ENCODE measurements at regions not wholly inside any gene's neighbourhood (a gene's known extent, or its start where the extent isn't known, plus 50 kb on each side); places are given as distances from the start of the nearest gene placed in this dataset.
A peak's percentile ranks its signal among the peaks of the same experiment; 100 is the strongest.

- Histone ChIP-seq H3K36me3 (ENCODE audit: control insufficient read depth, low read length) (peaks cover 63% of the 10 kb centered on the region), H3K27me3 (ENCODE audit: control insufficient read depth, low read length) (no peaks in the 10 kb centered on the region), H3K4me1 (ENCODE audit: control insufficient read depth, low read length) (peaks cover 5% of the 10 kb centered on the region), H3K79me2 (ENCODE audit: control insufficient read depth, low read length) (peaks cover 10% of the 10 kb centered on the region; the same call in 1 of the 2 replicates), H3K4me2 (ENCODE audit: low read length) (no peak overlapping the region), H4K20me1 (ENCODE audit: control insufficient read depth, insufficient read depth, low read depth, low read length) (peaks cover 13% of the 10 kb centered on the region), H3K4me3 (ENCODE audit: low read length) (no peak overlapping the region), H3K9me3 (ENCODE audit: control insufficient read depth, insufficient read depth, low read length) (no peaks in the 10 kb centered on the region), H3K9me2 (replicated peaks; ENCODE audit: control insufficient read depth, low read length) (no peaks in the 10 kb centered on the region), H3F3A (ENCODE audit: control insufficient read depth, insufficient read depth) (peaks cover 28% of the 10 kb centered on the region), H3K27ac (ENCODE audit: low read depth, low read length) (no peak overlapping the region)
- no peak for TF ChIP-seq CTCF (IDR thresholded peaks at IDR 0.05; ENCODE audit: low read depth, low read length, poor library complexity, severe bottlenecking)
- TF ChIP-seq EZH2phosphoT487 (IDR thresholded peaks at IDR 0.05; ENCODE audit: borderline replicate concordance, low read length), result no peak
These were observed 359.1 kb downstream of the SEC14L1 start for GRCh38 chr17:77499699-77500435.

- H3K4me3 ChIP-seq (ENCODE audit: low read length), result no peak overlapping the region
- H3K79me2 ChIP-seq (ENCODE audit: control insufficient read depth, low read length), result peaks cover 4% of the 10 kb centered on the region; the same call in 1 of the 2 replicates
- no peaks in the 10 kb centered on the region for H3K4me1 ChIP-seq (ENCODE audit: control insufficient read depth, low read length)
- H3K27me3 ChIP-seq (ENCODE audit: control insufficient read depth, low read length), result no peaks in the 10 kb centered on the region
- 0 out of 2 replicates have a peak, but pooled peaks cover 7% of the 10 kb centered on the region for H4K20me1 ChIP-seq (ENCODE audit: control insufficient read depth, insufficient read depth, low read depth, low read length)
- peaks cover 27% of the 10 kb centered on the region for H3F3A ChIP-seq (ENCODE audit: control insufficient read depth, insufficient read depth)
- no peaks in the 10 kb centered on the region for H3K9me2 ChIP-seq (replicated peaks; ENCODE audit: control insufficient read depth, low read length)
- no peak overlapping the region for H3K27ac ChIP-seq (ENCODE audit: low read depth, low read length)
- peaks cover 51% of the 10 kb centered on the region for H3K36me3 ChIP-seq (ENCODE audit: control insufficient read depth, low read length)
- H3K9me3 ChIP-seq (ENCODE audit: control insufficient read depth, insufficient read depth, low read length), result no peaks in the 10 kb centered on the region
- H3K4me2 ChIP-seq (ENCODE audit: low read length), result no peak overlapping the region
- TF ChIP-seq EZH2phosphoT487 (IDR thresholded peaks at IDR 0.05; ENCODE audit: borderline replicate concordance, low read length) (no peak), CTCF (IDR thresholded peaks at IDR 0.05; ENCODE audit: low read depth, low read length, poor library complexity, severe bottlenecking) (peak; percentile 80)
These were observed 360.4 kb downstream of the SEC14L1 start for GRCh38 chr17:77501101-77501566.

GRCh38 chr17:77501751-77502625 is 361.2 kb downstream of the SEC14L1 start:
- Histone ChIP-seq H3K79me2 (ENCODE audit: control insufficient read depth, low read length) (no peaks in the 10 kb centered on the region), H3K9me3 (ENCODE audit: control insufficient read depth, insufficient read depth, low read length) (no peaks in the 10 kb centered on the region), H3K27me3 (ENCODE audit: control insufficient read depth, low read length) (no peaks in the 10 kb centered on the region), H3K36me3 (ENCODE audit: control insufficient read depth, low read length) (peaks cover 42% of the 10 kb centered on the region), H3K4me2 (ENCODE audit: low read length) (no peak overlapping the region), H3K4me3 (ENCODE audit: low read length) (no peak overlapping the region), H3F3A (ENCODE audit: control insufficient read depth, insufficient read depth) (peaks cover 23% of the 10 kb centered on the region), H3K9me2 (replicated peaks; ENCODE audit: control insufficient read depth, low read length) (no peaks in the 10 kb centered on the region), H3K4me1 (ENCODE audit: control insufficient read depth, low read length) (no peaks in the 10 kb centered on the region), H3K27ac (ENCODE audit: low read depth, low read length) (no peak overlapping the region), H4K20me1 (ENCODE audit: control insufficient read depth, insufficient read depth, low read depth, low read length) (0 out of 2 replicates have a peak, but pooled peaks cover 6% of the 10 kb centered on the region)
- TF ChIP-seq CTCF (IDR thresholded peaks at IDR 0.05; ENCODE audit: low read depth, low read length, poor library complexity, severe bottlenecking), result no peak
- no peak for TF ChIP-seq EZH2phosphoT487 (IDR thresholded peaks at IDR 0.05; ENCODE audit: borderline replicate concordance, low read length)
